ENCODE measurements at regions not wholly inside any gene's neighbourhood (a gene's known extent, or its start where the extent isn't known, plus 50 kb on each side); places are given as distances from the start of the nearest gene placed in this dataset.
A peak's percentile ranks its signal among the peaks of the same experiment; 100 is the strongest.

DNA sequence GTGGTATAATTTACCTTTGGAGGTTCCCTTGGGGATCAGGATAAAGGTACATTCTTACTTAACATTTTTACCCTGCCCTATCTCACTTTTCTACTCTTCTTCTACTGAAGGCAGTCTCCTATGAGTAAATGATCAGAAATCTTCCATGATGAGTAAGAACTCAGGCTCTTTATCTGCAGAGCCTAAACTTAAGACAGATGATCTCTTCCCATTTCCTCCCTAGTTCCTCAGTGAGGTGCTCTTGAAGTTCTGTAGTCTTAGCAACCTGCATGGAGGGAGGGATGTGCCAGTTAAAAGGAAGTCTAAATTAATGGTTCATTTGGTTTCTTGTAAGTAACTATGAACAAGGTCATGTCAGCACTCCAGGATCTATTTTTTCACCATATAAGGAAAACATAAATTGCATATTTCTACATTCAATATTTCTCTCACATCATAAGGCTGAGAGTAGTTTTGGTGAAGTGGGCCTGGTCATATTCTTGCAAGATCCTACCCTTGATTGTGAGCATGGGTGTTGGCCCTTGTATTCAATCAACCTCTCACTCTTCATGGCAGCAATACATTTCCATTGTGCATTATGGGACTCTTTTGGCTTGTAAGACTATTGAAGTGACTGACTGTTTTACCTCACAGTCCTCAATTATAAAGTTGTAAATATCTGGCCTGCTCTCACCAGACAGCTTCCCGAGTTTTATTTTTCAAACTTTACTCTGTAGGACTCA is 295.5 kb downstream of the SLC7A11 start:
- no peaks in the 10 kb centered on the region for H3K9me2 ChIP-seq (ENCODE audit: insufficient read depth)
- no peak overlapping the region for H3K4me2 ChIP-seq
- H3K9me3 Mint-ChIP-seq: peaks cover 5% of the 10 kb centered on the region; the same call in 1 of the 3 replicates
- no peaks in the 10 kb centered on the region for H3K27me3 Mint-ChIP-seq (ENCODE audit: insufficient read depth, low read depth, poor library complexity)
- no peak overlapping the region for H3K4me3 Mint-ChIP-seq
- TF ChIP-seq, protein P1, sequence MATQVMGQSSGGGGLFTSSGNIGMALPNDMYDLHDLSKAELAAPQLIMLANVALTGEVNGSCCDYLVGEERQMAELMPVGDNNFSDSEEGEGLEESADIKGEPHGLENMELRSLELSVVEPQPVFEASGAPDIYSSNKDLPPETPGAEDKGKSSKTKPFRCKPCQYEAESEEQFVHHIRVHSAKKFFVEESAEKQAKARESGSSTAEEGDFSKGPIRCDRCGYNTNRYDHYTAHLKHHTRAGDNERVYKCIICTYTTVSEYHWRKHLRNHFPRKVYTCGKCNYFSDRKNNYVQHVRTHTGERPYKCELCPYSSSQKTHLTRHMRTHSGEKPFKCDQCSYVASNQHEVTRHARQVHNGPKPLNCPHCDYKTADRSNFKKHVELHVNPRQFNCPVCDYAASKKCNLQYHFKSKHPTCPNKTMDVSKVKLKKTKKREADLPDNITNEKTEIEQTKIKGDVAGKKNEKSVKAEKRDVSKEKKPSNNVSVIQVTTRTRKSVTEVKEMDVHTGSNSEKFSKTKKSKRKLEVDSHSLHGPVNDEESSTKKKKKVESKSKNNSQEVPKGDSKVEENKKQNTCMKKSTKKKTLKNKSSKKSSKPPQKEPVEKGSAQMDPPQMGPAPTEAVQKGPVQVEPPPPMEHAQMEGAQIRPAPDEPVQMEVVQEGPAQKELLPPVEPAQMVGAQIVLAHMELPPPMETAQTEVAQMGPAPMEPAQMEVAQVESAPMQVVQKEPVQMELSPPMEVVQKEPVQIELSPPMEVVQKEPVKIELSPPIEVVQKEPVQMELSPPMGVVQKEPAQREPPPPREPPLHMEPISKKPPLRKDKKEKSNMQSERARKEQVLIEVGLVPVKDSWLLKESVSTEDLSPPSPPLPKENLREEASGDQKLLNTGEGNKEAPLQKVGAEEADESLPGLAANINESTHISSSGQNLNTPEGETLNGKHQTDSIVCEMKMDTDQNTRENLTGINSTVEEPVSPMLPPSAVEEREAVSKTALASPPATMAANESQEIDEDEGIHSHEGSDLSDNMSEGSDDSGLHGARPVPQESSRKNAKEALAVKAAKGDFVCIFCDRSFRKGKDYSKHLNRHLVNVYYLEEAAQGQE (IDR thresholded peaks at IDR 0.05; ENCODE audit: unreplicated experiment): no peak
- TF ChIP-seq, protein P2, sequence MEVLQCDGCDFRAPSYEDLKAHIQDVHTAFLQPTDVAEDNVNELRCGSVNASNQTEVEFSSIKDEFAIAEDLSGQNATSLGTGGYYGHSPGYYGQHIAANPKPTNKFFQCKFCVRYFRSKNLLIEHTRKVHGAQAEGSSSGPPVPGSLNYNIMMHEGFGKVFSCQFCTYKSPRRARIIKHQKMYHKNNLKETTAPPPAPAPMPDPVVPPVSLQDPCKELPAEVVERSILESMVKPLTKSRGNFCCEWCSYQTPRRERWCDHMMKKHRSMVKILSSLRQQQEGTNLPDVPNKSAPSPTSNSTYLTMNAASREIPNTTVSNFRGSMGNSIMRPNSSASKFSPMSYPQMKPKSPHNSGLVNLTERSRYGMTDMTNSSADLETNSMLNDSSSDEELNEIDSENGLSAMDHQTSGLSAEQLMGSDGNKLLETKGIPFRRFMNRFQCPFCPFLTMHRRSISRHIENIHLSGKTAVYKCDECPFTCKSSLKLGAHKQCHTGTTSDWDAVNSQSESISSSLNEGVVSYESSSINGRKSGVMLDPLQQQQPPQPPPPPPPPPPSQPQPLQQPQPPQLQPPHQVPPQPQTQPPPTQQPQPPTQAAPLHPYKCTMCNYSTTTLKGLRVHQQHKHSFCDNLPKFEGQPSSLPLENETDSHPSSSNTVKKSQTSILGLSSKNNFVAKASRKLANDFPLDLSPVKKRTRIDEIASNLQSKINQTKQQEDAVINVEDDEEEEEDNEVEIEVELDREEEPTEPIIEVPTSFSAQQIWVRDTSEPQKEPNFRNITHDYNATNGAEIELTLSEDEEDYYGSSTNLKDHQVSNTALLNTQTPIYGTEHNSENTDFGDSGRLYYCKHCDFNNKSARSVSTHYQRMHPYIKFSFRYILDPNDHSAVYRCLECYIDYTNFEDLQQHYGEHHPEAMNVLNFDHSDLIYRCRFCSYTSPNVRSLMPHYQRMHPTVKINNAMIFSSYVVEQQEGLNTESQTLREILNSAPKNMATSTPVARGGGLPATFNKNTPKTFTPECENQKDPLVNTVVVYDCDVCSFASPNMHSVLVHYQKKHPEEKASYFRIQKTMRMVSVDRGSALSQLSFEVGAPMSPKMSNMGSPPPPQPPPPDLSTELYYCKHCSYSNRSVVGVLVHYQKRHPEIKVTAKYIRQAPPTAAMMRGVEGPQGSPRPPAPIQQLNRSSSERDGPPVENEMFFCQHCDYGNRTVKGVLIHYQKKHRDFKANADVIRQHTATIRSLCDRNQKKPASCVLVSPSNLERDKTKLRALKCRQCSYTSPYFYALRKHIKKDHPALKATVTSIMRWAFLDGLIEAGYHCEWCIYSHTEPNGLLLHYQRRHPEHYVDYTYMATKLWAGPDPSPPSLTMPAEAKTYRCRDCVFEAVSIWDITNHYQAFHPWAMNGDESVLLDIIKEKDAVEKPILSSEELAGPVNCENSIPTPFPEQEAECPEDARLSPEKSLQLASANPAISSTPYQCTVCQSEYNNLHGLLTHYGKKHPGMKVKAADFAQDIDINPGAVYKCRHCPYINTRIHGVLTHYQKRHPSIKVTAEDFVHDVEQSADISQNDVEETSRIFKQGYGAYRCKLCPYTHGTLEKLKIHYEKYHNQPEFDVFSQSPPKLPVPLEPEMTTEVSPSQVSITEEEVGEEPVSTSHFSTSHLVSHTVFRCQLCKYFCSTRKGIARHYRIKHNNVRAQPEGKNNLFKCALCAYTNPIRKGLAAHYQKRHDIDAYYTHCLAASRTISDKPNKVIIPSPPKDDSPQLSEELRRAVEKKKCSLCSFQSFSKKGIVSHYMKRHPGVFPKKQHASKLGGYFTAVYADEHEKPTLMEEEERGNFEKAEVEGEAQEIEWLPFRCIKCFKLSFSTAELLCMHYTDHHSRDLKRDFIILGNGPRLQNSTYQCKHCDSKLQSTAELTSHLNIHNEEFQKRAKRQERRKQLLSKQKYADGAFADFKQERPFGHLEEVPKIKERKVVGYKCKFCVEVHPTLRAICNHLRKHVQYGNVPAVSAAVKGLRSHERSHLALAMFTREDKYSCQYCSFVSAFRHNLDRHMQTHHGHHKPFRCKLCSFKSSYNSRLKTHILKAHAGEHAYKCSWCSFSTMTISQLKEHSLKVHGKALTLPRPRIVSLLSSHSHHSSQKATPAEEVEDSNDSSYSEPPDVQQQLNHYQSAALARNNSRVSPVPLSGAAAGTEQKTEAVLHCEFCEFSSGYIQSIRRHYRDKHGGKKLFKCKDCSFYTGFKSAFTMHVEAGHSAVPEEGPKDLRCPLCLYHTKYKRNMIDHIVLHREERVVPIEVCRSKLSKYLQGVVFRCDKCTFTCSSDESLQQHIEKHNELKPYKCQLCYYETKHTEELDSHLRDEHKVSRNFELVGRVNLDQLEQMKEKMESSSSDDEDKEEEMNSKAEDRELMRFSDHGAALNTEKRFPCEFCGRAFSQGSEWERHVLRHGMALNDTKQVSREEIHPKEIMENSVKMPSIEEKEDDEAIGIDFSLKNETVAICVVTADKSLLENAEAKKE (CRISPR knock-in tag; IDR thresholded peaks at IDR 0.05): no peak
- TF ChIP-seq CREB1 (CRISPR knock-in tag; IDR thresholded peaks at IDR 0.05; ENCODE audit: low read depth) (no peak), EZH2phosphoT487 (IDR thresholded peaks at IDR 0.05; ENCODE audit: unreplicated experiment) (no peak), NANOG (IDR thresholded peaks at IDR 0.05; ENCODE audit: borderline replicate concordance) (no peak), ZNF331 (CRISPR knock-in tag; IDR thresholded peaks at IDR 0.05; ENCODE audit: low read depth) (no peak), EZH2 (IDR thresholded peaks at IDR 0.05; ENCODE audit: low read depth, unreplicated experiment) (no peak), ZNF114 (CRISPR knock-in tag; IDR thresholded peaks at IDR 0.05) (no peak), STAT1 (IDR thresholded peaks at IDR 0.05; ENCODE audit: unreplicated experiment) (no peak), POLR2AphosphoS5 (IDR thresholded peaks at IDR 0.05; ENCODE audit: low read depth) (no peak), JUNB (IDR thresholded peaks at IDR 0.05; ENCODE audit: unreplicated experiment) (no peak)
- TF ChIP-seq, protein P3, sequence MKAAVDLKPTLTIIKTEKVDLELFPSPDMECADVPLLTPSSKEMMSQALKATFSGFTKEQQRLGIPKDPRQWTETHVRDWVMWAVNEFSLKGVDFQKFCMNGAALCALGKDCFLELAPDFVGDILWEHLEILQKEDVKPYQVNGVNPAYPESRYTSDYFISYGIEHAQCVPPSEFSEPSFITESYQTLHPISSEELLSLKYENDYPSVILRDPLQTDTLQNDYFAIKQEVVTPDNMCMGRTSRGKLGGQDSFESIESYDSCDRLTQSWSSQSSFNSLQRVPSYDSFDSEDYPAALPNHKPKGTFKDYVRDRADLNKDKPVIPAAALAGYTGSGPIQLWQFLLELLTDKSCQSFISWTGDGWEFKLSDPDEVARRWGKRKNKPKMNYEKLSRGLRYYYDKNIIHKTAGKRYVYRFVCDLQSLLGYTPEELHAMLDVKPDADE (IDR thresholded peaks at IDR 0.05): no peak
- TF ChIP-seq, protein P4, sequence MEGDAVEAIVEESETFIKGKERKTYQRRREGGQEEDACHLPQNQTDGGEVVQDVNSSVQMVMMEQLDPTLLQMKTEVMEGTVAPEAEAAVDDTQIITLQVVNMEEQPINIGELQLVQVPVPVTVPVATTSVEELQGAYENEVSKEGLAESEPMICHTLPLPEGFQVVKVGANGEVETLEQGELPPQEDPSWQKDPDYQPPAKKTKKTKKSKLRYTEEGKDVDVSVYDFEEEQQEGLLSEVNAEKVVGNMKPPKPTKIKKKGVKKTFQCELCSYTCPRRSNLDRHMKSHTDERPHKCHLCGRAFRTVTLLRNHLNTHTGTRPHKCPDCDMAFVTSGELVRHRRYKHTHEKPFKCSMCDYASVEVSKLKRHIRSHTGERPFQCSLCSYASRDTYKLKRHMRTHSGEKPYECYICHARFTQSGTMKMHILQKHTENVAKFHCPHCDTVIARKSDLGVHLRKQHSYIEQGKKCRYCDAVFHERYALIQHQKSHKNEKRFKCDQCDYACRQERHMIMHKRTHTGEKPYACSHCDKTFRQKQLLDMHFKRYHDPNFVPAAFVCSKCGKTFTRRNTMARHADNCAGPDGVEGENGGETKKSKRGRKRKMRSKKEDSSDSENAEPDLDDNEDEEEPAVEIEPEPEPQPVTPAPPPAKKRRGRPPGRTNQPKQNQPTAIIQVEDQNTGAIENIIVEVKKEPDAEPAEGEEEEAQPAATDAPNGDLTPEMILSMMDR (conservative IDR thresholded peaks at IDR 0.05; ENCODE audit: low read depth in 2 of 2): no peak
- H3K4me3 ChIP-seq: no peak overlapping the region
- H3K4me1 Mint-ChIP-seq: no peaks in the 10 kb centered on the region
- DNase-seq (ENCODE audit: low spot score) (no peak), ATAC-seq (no peak)
- H3F3A ChIP-seq (replicated peaks; ENCODE audit: low read depth): no peaks in the 10 kb centered on the region
- H3K27me3 ChIP-seq (ENCODE audit: insufficient read depth): no peaks in the 10 kb centered on the region
- no peaks in the 10 kb centered on the region for H3K79me2 ChIP-seq (replicated peaks; ENCODE audit: insufficient read depth)
- no peaks in the 10 kb centered on the region for H3K36me3 Mint-ChIP-seq (ENCODE audit: low read depth)
- H4K20me1 ChIP-seq (replicated peaks; ENCODE audit: insufficient read depth): no peaks in the 10 kb centered on the region
- no peak overlapping the region for H3K27ac ChIP-seq (ENCODE audit: low read depth)
- no peaks in the 10 kb centered on the region for H3K36me3 ChIP-seq (ENCODE audit: insufficient read depth)
- H3K4me1 ChIP-seq (ENCODE audit: insufficient read depth): no peaks in the 10 kb centered on the region
- H2AFZ ChIP-seq: 0 out of 2 replicates have a peak overlapping the region, but pooled peaks have one; percentile 11
- H3K27ac Mint-ChIP-seq: no peak overlapping the region
